HuH-7.5 (cell line): ENCODE measurements at regions not wholly inside any gene's neighbourhood (a gene's known extent, or its start where the extent isn't known, plus 50 kb on each side); places are given as distances from the start of the nearest gene placed in this dataset.

Experiments
- DNase-seq: peaks from one replicate; pipeline ENCODE4 v3.0.0; 2011; ENCODE audit warnings: low spot score

- no peak for DNase-seq
Observed at GRCh38 chr2:60095903-60096302, 457.6 kb downstream of the BCL11A start.

DNA sequence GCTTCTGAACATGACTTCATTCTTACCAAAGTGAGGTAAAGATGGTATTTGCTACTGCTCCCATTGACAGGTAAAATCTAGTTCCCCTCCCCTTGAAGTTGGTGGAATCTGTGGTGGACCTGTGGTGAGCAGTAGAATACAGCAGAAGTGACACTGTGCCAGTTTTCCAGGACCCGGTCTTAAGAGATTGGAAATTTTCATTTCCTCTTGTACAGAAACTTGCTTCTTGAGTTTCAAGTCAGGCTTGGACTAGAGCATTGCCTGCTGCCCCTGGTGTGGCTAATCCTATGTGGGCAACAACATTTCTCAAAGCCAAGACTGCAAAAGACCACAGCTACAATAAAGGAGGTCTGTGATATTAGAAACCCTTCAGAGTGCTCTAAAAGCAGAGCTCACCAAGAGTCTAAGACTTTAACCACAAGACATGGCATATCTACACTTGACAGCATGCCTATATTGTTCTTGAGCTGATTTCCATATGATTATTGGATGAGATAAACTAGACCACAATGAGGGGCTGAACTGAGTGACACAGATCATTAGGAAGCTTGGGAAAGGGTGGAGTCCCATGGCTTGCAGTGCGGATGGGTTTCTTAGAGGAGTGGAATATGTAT lies 458.1 kb downstream of the BCL11A start:
- DNase-seq: no peak

- DNase-seq: no peak
Observed at GRCh38 chr2:60094450-60094929, 459.0 kb downstream of the BCL11A start.

GRCh38 chr2:60092781-60093180 lies 460.7 kb downstream of the BCL11A start:
- no peak for DNase-seq

- no peak for DNase-seq
Observed at GRCh38 chr2:60091894-60092293, 461.6 kb downstream of the BCL11A start.

GRCh38 chr2:60091266-60091665 lies 462.2 kb downstream of the BCL11A start:
- DNase-seq: no peak

DNA sequence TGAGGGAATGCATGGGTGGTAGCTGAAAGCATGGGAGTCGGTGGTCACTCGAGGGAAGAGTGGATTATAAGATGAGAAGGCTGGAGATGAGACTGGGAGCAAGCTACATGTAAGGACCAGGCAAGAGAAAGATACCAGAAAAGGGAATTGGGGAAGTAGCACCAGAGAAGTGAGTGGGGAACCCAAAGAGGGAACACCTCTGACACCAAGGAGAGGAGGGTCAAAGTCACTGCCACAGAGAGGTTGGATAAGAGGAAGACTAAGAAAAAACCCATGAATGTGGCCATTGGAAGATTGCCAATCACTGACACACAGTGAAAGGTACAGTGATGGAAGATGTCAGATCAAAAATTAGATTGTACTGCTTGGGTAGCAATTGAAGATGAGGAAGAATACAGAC lies 473.9 kb downstream of the BCL11A start:
- no peak for DNase-seq

DNA sequence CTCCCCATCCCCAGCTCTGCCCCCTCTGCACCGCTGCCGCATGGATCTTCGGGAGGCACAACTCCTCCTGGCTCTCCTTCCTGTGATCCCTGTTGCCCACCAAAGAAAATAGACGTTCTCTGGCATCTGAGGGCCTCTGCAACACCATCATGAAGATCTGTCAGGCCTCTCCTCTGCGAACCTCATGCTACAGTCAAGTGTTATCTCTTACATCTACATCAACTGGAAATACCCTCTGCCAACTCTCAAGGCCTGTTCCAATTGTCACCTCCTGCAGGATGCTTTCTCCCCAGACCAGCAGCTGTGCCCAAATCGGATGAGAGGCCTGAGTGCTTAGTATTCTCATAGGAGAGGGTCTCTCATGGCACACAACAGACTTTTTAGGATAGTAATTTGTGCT lies 478.4 kb downstream of the BCL11A start:
- DNase-seq: no peak

DNA sequence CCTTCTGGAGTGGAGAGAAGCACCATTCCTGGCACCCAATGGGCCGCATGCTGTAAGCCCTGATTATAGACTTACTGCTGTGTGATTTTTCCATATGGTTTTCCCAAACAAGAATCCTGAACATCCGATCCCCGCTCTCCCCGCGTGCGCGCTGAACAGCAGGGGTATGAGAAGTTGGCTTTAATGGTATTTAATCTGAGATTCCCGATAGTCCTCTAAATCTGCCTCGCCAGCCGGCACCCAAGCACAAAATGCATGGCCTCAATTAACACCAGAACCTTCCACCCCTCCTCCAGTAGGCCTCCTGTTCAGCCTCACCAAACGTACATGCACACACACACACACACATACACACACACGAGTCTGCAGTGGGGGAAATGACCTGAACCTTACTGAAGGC lies 480.3 kb downstream of the BCL11A start:
- no peak for DNase-seq

DNA sequence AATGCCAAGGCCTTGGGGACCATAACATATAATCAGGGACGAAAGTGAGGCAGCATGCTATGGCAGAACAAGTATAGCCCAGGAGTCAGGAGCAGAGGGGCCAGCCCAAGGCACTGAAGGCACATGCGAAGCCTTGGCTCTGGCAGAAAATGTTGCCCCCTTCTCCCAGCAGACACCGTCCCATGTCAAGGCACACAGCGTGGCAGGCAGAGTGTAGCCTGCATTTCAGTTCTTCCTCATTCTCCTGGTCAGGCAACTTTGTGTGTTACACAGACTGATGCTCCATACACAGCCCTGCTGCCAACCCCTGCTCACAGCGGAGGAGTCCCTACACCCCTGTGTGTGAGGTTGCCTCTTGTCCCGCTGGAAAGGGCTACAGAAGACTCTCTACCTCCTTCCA lies 480.8 kb downstream of the BCL11A start:
- DNase-seq: no peak

DNA sequence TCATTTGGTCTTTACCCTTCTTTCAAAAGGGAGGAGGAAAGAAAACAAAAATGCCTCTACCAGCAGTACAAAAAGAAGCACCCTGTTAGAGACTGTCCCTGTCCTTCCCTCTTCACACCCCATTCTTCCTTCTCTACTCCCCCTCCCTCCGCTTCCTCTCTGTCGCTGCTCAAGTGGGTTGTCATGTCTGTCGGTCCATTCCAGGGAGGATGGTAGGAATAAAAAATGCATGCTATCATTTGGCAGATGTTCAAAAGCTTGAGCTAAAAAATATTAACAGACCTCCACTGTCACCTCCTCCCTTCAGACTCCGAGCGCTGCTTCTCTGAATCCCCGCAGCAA lies 482.0 kb downstream of the BCL11A start:
- no peak for DNase-seq

GRCh38 chr2:60070736-60071489 lies 482.5 kb downstream of the BCL11A start:
- DNase-seq: no peak

DNA sequence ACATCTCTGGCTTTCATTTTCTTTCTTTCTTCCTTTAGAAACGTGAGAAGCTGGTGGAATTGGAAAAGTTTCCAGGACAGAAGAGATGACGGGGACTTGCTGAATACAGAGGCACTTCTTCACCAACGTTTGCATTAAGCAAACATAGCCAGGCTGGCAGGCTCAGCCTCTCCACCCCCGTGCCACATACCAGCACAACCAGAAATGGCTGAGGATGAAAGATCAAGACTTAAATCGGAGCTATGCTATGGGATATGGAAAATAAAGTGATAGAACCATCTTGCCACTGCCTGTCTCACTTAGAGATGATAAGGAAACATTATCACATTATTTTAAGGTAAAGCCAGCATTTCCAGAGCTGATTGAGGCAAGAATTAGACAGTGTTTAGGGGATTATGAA lies 483.3 kb downstream of the BCL11A start:
- no peak for DNase-seq

GRCh38 chr2:60068755-60069154 lies 484.7 kb downstream of the BCL11A start:
- no peak for DNase-seq

- no peak for DNase-seq
Observed at GRCh38 chr2:60067006-60067405, 486.4 kb downstream of the BCL11A start.

- no peak for DNase-seq
Observed at GRCh38 chr2:60066096-60066839, 487.2 kb downstream of the BCL11A start.

DNA sequence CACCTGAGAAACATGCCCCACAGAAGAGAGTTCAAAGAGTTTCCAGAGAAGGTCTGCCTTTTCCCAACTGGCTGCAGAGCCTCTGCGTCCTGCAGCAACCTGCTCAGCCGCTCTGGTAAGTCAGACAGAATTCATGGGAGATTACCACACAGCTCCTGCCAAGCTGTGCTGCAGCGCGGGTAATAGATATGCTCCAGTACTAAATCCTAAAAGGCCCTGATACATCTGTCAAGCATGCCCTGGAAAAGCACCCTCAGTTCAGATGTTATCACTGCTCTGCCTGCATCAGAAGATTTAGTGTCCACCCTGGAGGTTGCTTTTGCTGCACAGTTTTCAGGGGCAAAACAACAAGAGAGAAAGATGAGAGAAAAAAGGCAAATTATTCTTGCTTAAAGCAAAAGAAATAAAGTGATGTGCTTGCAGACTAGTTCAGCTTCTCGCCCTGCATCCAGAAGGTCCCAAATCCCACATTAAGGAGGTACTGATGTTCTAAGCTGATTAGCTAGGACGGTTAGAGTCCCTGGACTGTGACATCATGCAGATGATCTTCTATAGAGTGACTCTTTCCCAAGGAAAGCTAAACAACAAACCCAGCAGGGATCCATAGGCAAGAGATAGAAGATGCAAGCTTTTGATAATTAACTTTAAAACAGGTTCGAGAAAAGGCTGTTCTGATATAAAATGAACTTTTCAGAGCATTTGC lies 488.6 kb downstream of the BCL11A start:
- no peak for DNase-seq

DNA sequence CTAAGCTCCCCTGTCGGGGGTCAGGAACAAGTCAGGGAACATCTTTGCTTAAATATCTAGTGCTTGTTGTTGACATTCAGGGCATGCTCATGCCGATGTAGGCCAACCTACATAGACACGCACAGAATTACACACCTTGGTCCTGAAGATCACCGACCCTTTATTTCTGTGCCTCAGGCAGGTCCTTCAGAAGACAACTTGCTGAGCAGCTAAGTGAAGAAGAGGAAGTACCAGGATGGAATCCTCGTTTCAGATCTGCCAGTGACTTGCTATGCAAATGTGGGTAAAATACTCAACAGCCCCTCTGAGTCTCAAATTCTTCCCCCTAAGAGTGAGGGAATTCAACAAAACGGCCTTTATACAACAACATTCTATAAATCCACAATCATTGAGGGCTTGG lies 494.7 kb downstream of the BCL11A start:
- no peak for DNase-seq

DNA sequence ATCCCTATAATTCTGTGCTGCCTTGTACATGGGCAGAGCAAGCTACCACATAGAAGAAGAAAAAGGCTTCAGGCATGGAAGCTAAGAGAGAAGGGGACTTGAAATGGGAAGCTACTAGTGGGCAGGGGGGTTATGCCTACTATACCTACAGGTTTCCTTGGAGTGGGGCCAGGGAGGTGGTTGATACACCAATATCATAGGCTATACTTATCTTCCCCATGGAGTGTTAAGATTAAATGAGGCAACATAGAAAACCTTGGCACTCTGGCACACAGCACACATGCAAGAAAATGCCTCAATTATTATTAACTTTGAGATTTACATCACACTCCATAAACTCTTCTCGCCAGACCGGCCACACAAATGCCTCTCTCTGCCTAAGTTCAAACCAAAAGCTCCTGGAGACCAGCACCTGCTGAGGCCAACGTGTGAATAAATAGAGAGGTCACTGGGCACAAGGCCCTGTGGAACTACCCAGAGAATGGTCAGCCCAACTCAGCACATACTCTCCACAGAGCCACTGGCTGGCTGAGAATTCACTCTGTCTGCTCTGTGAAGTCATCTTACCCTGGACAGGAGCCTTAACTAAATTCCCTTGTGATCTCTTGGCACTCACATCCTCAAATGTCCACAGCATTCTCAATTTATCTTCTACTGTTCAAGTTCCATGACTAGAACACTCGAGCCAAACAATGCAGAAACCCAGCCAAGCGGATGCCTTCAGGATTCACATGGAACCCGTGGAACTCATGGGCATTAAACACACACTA lies 498.7 kb downstream of the BCL11A start:
- DNase-seq: no peak

DNA sequence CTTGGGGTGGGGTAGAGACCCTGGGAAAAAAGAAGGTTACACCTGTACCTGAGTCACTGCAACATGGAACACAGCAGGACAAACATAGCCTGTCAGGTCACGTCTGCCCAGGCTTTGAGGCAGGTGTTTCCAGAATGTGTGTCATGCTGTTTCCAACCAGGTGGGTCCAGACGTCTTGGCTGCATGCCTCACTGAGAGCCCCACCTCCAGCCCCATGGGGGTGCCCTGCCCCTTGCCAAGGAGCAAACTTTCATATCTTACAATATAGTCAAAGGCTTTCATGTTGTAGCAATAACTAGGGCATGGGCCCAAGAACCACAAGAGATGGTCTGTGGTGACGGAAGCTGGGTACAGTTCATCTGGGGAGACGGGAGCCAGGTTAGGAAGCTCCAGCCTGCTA lies 499.7 kb downstream of the BCL11A start:
- DNase-seq: no peak

GRCh38 chr2:60052601-60053000 lies 500.9 kb downstream of the BCL11A start:
- no peak for DNase-seq

- DNase-seq: no peak
Observed at GRCh38 chr2:60051991-60052390, 501.5 kb downstream of the BCL11A start.
